ENCODE measurements at regions not wholly inside any gene's neighbourhood (a gene's known extent, or its start where the extent isn't known, plus 50 kb on each side); places are given as distances from the start of the nearest gene placed in this dataset.

DNA sequence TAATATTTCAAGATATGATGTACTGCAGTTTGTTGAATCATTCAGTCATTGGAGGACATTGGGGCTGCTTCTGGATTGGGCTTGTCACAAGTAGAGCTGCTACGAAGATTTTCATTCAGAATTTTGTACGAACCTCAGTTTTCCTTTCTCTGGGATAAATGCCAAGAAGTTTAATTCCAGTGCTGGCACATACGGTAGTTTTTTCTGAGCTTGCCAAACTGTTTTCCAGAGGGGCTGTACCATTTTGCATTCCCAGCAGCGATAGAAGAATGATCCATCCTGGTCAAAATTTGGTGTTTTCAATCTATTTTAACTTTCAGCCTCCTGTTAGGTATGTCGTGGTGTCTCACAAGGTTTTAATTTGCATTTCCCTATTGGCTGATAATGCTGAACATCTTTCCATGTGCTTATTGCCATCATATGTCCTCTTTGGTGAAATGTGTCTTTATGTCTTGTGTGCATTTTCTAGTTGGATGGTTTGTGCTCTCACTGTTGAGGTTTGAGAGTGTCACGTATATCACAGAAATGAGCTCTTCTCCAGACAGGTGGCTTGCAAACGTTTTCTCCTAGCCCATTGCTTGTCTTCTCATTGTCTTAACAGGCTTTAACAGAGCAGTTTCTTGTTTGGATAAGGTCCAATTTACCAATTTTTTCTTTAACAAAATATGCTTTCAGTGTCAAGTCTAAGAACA lies 612.6 kb downstream of the GALR1 start:
- no peak for DNase-seq

GRCh38 chr18:77865853-77866252 lies 616.2 kb downstream of the GALR1 start:
- DNase-seq: no peak

DNA sequence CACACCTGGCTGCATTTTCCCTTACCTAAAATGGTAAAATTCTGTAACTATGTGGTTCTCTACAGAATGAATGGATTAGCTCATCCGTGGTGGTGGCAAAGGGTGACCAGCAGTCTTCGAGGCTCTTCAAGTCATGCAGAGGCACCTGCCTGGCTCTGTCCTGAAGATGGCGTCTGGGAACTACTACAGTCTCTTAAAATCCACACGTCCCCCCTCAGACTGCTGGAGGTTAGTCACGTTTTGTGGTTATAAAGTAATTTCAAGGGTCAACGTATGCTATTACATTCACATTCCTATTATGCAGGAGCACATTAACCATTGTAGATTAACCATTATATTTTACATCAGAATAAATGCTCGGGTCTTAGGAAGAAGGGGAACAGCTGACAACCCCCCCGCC lies 616.7 kb downstream of the GALR1 start:
- DNase-seq: no peak

DNA sequence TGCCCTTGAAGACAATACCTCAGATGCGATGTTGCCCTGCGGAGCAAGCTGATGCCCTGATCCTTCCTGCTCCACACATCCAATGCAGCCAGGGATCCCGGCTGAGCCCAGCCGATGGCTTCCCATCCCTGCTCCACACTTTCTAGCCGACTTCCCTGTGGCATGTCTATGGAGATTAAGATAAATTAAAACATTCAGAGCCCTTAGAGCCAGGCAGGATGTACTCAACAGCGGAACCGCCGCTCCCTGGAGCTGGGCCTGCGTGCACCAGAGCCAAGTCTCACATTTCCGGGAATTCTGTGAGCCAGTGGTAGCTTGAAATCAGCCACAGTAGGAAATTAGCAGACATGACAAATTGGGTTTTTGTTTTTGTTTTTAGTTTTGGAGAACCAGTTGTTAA lies 620.6 kb downstream of the GALR1 start:
- DNase-seq: no peak

DNA sequence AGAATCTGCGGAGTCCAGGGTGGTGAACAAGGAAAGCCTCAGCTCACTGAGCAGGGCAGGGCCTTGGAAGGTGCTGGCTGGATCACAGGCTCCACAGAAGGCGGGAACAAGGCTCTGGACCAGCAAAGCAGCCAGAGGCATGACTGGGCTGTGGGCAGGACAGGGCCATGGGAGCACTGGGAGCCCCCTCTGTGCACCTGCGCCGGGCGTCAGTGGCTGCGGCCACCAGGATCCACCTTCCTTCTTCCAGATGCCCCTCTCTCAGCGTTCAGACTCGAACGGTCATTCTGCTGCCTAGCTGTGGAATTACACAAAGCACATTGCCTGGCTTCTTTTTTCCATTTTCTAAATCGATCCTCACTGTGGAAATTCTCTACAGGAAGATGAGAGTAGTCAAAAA lies 621.2 kb downstream of the GALR1 start:
- no peak for DNase-seq

GRCh38 chr18:77872166-77872565 lies 622.5 kb downstream of the GALR1 start:
- DNase-seq: no peak

- no peak for DNase-seq
Observed at GRCh38 chr18:77876319-77876865, 626.7 kb downstream of the GALR1 start.

GRCh38 chr18:77879829-77880228 lies 630.2 kb downstream of the GALR1 start:
- DNase-seq: no peak

- no peak for DNase-seq
Observed at GRCh38 chr18:77884454-77884853, 634.8 kb downstream of the GALR1 start.

GRCh38 chr18:77894060-77894459 lies 644.4 kb downstream of the GALR1 start:
- no peak for DNase-seq

- DNase-seq: no peak
Observed at GRCh38 chr18:77895250-77895649, 645.6 kb downstream of the GALR1 start.

- no peak for DNase-seq
Observed at GRCh38 chr18:77896586-77897252, 647.1 kb downstream of the GALR1 start.

DNA sequence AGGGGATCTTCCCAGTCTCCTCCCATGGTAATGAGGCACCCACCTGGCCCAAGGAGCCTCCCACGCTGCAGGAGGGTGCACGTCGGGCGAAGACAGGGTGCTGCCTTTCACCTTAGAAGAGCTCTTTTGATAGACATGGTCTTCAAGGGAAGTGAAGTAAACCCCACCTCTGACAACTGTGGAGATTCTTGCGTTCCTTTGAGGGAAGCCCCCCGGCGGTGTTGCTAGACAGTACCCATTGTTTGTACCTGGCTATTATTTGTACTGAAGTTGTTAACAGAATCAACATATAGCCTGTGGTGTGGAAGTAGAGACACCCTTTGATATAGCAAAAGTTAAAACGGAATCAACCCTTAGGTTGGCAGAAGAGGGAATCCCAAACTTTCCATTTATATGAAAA lies 648.0 kb downstream of the GALR1 start:
- no peak for DNase-seq

DNA sequence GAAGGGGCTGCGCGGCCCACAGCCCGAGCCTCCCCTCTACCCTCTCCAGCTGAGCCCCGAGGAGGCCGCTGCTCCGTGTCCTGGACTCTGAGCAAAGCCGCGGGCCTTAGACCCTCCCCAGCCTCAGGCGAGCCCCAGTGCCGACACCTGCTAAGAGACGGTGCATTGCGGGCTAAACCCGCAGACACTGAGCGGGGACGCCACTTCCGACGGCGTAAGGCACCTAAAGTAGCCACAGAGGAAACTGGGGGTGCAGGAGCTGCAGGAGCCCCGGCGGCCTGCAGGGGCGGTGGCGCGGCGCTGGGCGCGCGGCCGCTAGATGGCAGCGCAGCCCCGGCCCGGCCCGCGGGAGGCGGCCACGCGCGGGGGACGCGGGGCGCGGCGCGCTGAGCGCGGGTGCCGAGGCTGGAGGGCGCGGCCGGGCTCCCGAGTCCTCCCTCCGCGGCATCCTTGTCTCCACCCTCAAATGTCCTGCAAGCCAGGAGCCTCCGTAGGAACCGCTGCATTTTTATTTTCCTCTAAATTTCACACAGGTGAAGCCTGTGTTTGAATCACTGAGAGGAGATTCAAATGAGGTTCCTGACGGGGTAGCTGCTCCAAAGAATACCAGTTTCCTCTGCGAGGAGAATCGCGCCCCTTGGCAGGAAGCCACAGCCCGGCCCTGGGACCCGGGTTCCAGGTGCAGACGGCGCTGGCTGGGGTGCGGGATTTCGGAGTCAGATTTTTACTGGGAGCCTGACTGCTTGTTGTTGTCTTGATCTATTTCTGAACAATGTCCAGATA lies 650.5 kb downstream of the GALR1 start:
- DNase-seq: peak; percentile 67

DNA sequence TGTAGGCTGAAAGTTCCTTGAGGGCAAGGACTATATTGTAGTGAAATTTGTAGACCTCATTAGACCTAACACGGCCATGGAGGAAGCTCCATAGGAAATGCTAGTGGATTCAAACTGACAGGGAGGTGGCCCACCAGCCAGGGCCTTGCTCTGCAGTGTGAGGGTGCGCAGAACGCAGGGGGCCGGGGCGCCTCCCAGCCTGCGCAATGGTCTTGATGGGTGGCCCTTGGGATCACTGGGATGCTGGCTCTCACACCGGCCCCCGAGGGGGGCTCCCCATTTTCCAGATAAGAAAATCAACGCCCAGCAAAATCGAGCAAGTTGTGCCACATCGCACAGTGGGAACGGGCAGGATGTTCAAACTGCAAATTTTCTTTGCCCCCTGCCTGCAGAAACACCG lies 655.4 kb downstream of the GALR1 start:
- no peak for DNase-seq

DNA sequence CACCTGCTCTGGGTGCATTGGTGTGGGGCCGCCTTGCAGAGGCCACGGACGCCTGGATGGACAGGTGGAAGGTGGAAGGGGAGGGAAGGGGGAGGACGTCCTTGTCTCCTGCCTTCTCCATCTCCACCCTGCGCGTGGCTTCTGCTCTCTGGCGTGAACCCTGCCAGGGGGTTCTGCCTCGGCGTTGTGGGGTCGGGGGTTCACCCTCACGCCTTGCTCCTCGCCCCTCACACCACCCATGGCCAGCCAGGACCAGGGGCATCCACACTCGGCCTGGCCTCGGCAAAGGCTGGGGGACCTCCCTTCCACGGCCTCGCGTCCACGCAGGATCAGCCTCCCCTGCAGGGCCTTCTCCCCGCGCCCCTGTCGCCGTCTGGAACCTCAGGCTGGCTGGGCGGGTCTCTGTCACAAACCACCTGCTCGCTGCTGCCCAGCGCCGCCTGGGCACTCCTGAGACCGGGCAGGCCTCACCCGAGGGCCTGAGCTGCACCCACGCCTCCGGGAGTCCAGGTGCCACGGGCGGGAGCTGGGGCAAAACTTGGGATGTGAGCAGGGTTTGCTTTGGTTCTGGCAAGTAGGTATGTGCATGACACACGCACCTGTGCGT lies 655.9 kb downstream of the GALR1 start:
- DNase-seq: no peak

DNA sequence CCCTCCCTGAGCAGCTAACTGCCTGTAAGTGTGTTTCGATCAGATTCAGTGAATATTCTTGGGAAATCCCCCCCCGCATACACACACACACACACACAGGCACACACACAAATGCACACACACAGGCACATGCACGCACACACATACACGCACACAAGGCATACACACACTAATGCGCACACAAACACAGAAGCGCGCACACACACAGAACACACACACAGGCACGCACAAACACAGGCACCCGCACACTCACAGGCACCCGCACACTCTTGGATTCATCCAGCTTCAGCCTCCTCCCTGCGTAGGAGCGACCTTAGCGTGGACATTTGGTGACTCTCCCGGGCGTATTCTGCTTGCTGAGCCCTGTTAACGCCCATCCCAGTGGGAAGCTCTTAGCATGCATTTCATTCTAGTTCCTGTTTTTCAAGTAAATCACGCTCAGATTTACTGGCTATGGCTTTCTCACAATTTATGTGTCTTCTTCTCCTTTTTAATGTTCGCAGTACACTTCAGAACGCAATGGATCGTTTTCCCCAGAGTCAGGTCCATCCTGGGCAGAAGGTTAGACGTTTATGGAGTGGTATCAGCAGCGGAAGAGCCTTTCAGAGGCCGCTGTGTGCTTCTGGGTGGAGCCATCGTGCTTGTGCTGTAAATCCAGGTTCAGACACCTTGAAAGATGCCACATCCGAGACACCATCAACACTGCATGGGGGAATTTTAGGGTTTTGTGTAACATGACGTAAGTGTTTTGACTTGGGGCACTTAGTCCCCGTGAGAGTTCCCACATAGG lies 656.6 kb downstream of the GALR1 start:
- DNase-seq: no peak

- no peak for DNase-seq
Observed at GRCh38 chr18:77910347-77910746, 660.7 kb downstream of the GALR1 start.

DNA sequence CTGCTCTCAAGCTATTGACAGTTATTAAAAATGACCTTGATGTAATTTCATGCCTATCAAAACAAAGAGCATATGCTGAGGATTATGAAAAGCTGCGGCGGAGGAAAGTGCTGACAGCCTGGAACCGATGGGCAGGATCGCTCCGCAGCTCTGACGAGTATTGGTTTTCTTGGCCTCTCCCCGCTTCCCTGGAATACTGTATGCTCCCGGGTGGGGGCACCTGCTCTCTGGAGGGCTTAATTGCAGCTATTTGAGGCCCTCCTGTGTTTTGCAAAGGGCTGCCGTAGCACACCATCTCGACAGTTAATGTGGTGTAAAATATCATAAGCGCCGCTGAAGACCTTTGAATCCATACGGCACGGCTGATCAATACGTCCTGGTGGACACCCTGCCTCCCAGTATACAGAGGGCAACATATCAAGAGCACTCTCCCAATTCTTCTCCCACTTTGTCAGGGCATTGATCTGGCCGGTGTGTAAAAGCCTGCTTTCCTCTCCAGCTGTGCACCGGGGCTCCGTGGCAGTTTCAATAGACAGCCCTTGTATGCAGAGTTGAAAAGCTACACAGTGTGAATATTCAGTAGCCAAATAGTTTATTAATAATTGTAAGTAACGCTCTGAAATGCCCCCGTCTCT lies 662.4 kb downstream of the GALR1 start:
- DNase-seq: no peak

- DNase-seq: no peak
Observed at GRCh38 chr18:77918730-77919129, 669.1 kb downstream of the GALR1 start.

- DNase-seq: no peak
Observed at GRCh38 chr18:77919923-77920322, 670.3 kb downstream of the GALR1 start.

DNA sequence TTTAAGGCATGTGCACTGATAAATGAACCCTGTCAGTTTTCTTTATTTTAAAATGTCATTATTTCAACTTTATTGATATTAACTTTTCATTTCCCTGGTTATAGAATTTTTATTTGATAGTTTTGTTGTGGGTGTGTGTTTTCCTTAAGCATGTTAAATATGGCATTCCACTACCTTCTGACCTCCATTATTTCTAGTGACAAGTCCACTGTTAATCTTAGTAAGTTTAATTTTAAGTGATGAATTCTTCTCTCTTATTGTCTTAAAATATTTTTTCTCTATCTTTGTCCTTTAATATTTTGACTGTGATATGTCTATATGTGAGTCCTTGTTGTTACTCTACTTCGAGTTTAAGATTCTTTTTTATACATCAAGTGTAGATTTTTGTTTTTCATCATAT lies 685.7 kb downstream of the GALR1 start:
- DNase-seq: no peak
